Skeletal muscle tissue (tissue), 3 donors: ENCODE measurements at regions not wholly inside any gene's neighbourhood (a gene's known extent, or its start where the extent isn't known, plus 50 kb on each side); places are given as distances from the start of the nearest gene placed in this dataset.

Experiments used
- H3K27ac ChIP-seq: one replicate; pipeline ENCODE4 v1.7.0; 2013; ENCODE audit warnings: mild to moderate bottlenecking, low read depth, low read length, inconsistent platforms
- H3K27me3 ChIP-seq, 3 donors: one replicate each; pipeline ENCODE4 v1.7.0; 2013; ENCODE audit warnings: low read length in 3 of 3; ENCODE audit not compliant: control insufficient read depth in 3 of 3, insufficient read depth in 3 of 3
- H3K36me3 ChIP-seq, 3 donors: one replicate each; pipeline ENCODE4 v1.7.0; 2013; ENCODE audit warnings: low read length in 3 of 3; ENCODE audit not compliant: control insufficient read depth in 3 of 3, insufficient read depth in 3 of 3
- H3K4me1 ChIP-seq, 3 donors: one replicate each; pipeline ENCODE4 v1.7.0; 2013; ENCODE audit warnings: low read length in 3 of 3, mild to moderate bottlenecking in 3 of 3; ENCODE audit not compliant: control insufficient read depth in 3 of 3, insufficient read depth in 3 of 3
- H3K4me3 ChIP-seq, 3 donors: one replicate each; pipeline ENCODE4 v1.7.0; 2013; ENCODE audit warnings: low read length in 3 of 3
- H3K9ac ChIP-seq, 3 donors: one replicate each; pipeline ENCODE4 v1.7.0; 2013; ENCODE audit warnings: low read length in 3 of 3, mild to moderate bottlenecking in 3 of 3, moderate library complexity in 2 of 3, low read depth in 1 of 3
- H3K9me3 ChIP-seq, 3 donors: one replicate each; pipeline ENCODE4 v1.7.0; 2013; ENCODE audit warnings: low read length in 3 of 3; ENCODE audit not compliant: control insufficient read depth in 3 of 3
- donor health status: Osteomylitis.

GRCh38 chr16:9545522-9546437 is 454.3 kb downstream of the HAPSTR1 start:
- no peaks in the 10 kb centered on the region for H3K4me1 ChIP-seq
- H3K27ac ChIP-seq, result no peak overlapping the region
- no peak overlapping the region for H3K9ac ChIP-seq
- H3K36me3 ChIP-seq, result no peaks in the 10 kb centered on the region
- H3K27me3 ChIP-seq, result peaks cover 0 to 2% (median 0%) of the 10 kb centered on the region in 3 donors
- peaks cover 0 to under 1% (median 0%) of the 10 kb centered on the region in 3 donors for H3K9me3 ChIP-seq
- no peak overlapping the region for H3K4me3 ChIP-seq

DNA sequence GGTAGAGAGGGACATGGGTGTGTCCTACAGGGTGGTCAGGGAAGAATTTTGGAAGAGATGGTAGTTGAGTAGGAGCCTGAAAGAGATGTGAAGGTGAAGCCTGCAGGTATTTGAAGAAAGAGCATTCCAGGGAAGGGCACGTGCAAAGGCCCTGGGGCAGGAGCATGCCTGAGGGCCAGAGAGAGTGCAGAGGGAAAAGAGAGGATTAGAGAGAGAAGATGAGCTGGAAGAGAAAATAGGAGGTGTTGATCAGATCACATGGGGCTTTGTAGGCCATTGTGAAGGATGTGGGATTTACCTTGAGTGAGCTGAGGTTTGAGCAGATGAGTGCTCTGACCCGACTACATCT is 455.0 kb downstream of the HAPSTR1 start:
- H3K9me3 ChIP-seq, result peaks cover 0 to 4% (median 0%) of the 10 kb centered on the region in 3 donors
- no peaks in the 10 kb centered on the region for H3K36me3 ChIP-seq
- H3K4me3 ChIP-seq, result no peak overlapping the region
- H3K9ac ChIP-seq, result no peak overlapping the region
- H3K4me1 ChIP-seq, result no peaks in the 10 kb centered on the region
- peaks cover 0 to 2% (median 0%) of the 10 kb centered on the region in 3 donors for H3K27me3 ChIP-seq
- no peak overlapping the region for H3K27ac ChIP-seq

GRCh38 chr16:9549487-9549886 is 458.0 kb downstream of the HAPSTR1 start:
- Histone ChIP-seq H3K4me1 (no peaks in the 10 kb centered on the region), H3K36me3 (no peaks in the 10 kb centered on the region), H3K27ac (no peak overlapping the region), H3K9me3 (peaks cover 0 to 4% (median 0%) of the 10 kb centered on the region in 3 donors), H3K4me3 (no peak overlapping the region), H3K27me3 (peaks cover 0 to 4% (median 0%) of the 10 kb centered on the region in 3 donors), H3K9ac (no peak overlapping the region)

DNA sequence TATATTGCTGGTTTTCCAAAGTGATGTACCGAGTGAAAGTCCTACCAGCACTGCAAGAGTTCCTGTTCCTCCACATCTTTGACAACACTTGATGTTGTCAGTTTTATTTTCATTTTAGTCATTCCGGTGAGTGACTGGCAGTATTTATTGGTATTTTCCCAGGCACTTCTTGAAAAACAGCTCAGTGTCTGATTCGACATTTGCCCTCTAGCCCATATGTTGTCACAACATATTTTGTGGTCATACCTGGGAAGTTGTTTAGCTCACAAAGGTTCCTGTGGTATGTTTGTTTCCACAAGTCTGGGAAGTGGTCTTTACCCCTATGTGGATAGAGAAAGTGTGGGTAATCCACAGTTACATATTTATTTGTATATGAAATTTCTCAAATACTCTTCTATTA is 463.6 kb downstream of the HAPSTR1 start:
- no peak overlapping the region for H3K27ac ChIP-seq
- no peaks in the 10 kb centered on the region for H3K36me3 ChIP-seq
- no peaks in the 10 kb centered on the region for H3K4me1 ChIP-seq
- H3K4me3 ChIP-seq, result no peak overlapping the region
- H3K9me3 ChIP-seq, result peaks cover 0 to 4% (median 4%) of the 10 kb centered on the region in 3 donors
- H3K27me3 ChIP-seq, result peaks cover 0 to 4% (median 0%) of the 10 kb centered on the region in 3 donors
- H3K9ac ChIP-seq, result no peak overlapping the region

DNA sequence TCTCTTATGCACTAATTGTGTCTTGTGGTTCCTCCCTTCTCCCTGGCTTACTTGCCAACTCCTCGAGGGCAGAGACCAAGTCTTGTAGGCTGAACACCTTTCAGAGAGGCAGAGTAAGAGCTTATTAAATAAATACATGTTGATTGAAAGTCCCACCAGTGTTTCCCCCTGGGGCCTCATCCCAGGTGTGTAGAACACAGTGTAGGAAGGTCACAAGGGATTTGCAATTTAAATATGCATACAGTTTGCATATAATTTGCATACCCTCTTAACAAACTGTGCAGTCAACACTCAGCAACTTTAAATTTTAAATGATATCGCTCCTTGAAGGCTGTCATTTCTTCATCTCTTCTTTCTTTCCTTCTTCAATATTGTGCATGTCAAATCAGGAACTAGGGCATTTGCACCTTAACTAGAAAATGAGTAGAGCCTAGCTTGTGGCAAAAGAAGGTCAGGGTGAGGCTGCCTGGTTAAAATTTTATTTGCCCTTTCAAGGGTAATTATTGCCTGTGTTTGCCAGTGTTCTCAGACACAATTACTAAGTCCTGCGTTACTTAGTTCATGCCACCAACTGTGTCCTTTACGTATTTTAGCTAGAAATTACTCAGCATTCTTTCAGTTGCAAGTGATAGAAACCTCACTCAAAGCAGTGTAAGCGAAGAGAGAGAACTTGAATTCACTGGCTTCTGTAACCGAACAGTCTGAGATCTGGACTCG is 465.7 kb downstream of the HAPSTR1 start:
- H3K27me3 ChIP-seq, result peaks cover 0 to 7% (median 0%) of the 10 kb centered on the region in 3 donors
- H3K4me1 ChIP-seq, result no peaks in the 10 kb centered on the region
- H3K9ac ChIP-seq, result no peak overlapping the region
- H3K9me3 ChIP-seq, result peaks cover 0 to 4% (median 0%) of the 10 kb centered on the region in 3 donors
- H3K36me3 ChIP-seq, result no peaks in the 10 kb centered on the region
- H3K27ac ChIP-seq, result no peak overlapping the region
- no peak overlapping the region for H3K4me3 ChIP-seq

DNA sequence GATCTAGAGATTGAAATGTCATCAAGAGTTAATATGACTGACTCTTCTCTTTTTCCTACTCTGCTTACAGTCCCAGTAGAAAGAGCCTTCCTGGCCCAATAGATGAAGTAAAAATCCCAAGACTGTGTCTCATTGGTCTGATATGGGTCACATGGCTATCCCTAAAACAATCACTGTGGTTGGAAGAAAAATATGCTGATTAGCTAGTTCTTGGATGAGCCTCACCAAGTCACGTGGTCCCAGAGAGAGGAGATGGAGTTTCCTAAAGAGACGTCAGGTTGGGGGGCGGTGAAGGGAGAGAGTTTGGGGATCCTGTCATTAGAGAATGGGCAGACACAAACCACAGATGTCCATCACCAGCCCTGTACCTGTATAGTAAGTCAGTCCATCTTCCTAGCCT is 466.3 kb downstream of the HAPSTR1 start:
- no peak overlapping the region for H3K4me3 ChIP-seq
- H3K27me3 ChIP-seq, result peaks cover 0 to 7% (median 0%) of the 10 kb centered on the region in 3 donors
- H3K36me3 ChIP-seq, result no peaks in the 10 kb centered on the region
- H3K9me3 ChIP-seq, result peaks cover 0 to 4% (median 0%) of the 10 kb centered on the region in 3 donors
- no peak overlapping the region for H3K27ac ChIP-seq
- no peaks in the 10 kb centered on the region for H3K4me1 ChIP-seq
- no peak overlapping the region for H3K9ac ChIP-seq

DNA sequence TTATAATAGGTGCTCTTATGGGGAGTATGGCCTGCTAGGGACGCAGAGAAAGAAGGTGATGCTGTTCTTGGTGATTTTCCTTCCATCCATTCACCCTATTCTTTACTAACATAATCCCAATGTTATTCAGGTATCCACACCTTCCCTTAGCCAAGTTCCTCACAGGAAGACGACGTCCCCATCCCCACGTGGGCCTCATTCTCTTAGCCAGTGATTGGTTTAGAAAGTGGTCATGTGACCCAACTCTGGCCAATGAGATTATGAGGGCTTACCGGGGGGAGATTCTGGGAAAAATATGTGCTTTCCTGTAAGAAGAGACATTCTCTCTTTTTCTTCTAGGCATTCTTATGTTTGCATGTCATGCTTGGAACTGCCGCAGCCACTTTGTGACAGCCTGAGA is 474.7 kb downstream of the HAPSTR1 start:
- Histone ChIP-seq H3K27me3 (no peaks in the 10 kb centered on the region), H3K9me3 (no peaks in the 10 kb centered on the region), H3K4me1 (no peaks in the 10 kb centered on the region), H3K4me3 (no peak overlapping the region), H3K27ac (no peak overlapping the region), H3K36me3 (no peaks in the 10 kb centered on the region), H3K9ac (no peak overlapping the region)

- H3K4me1 ChIP-seq, result no peaks in the 10 kb centered on the region
- no peak overlapping the region for H3K9ac ChIP-seq
- H3K4me3 ChIP-seq, result no peak overlapping the region
- no peak overlapping the region for H3K27ac ChIP-seq
- H3K36me3 ChIP-seq, result no peaks in the 10 kb centered on the region
- H3K27me3 ChIP-seq, result no peaks in the 10 kb centered on the region
- H3K9me3 ChIP-seq, result no peaks in the 10 kb centered on the region
These were observed 476.2 kb downstream of the HAPSTR1 start for GRCh38 chr16:9567666-9568065.

- Histone ChIP-seq H3K4me3 (no peak overlapping the region), H3K4me1 (no peaks in the 10 kb centered on the region), H3K9me3 (no peaks in the 10 kb centered on the region), H3K27me3 (no peaks in the 10 kb centered on the region), H3K36me3 (no peaks in the 10 kb centered on the region), H3K9ac (no peak overlapping the region), H3K27ac (no peak overlapping the region)
These were observed 476.8 kb downstream of the HAPSTR1 start for GRCh38 chr16:9568261-9568660.

- no peaks in the 10 kb centered on the region for H3K36me3 ChIP-seq
- no peaks in the 10 kb centered on the region for H3K9me3 ChIP-seq
- H3K4me3 ChIP-seq, result no peak overlapping the region
- no peaks in the 10 kb centered on the region for H3K27me3 ChIP-seq
- no peak overlapping the region for H3K9ac ChIP-seq
- H3K4me1 ChIP-seq, result no peaks in the 10 kb centered on the region
- H3K27ac ChIP-seq, result no peak overlapping the region
These were observed 479.1 kb downstream of the HAPSTR1 start for GRCh38 chr16:9570521-9570920.
